ENCODE measurements at regions not wholly inside any gene's neighbourhood (a gene's known extent, or its start where the extent isn't known, plus 50 kb on each side); places are given as distances from the start of the nearest gene placed in this dataset.

GRCh38 chr13:84430446-84430845, 548.2 kb upstream of the SLITRK1 start:
- no TSS peak for BruUV-seq (replicated peaks)
- ChIA-PET POLR2A (ENCODE audit: unreplicated experiment) (no interaction called here), CTCF (no interaction called here)
- Histone ChIP-seq H3K79me2 (ENCODE audit: low read depth) (no peaks in the 10 kb centered on the region), H4K20me1 (ENCODE audit: insufficient read depth) (no peaks in the 10 kb centered on the region), H3K4me2 (no peak overlapping the region), H3K36me3 (ENCODE audit: low read depth) (no peaks in the 10 kb centered on the region), H3F3A (ENCODE audit: insufficient read depth, low read depth) (no peaks in the 10 kb centered on the region), H2AFZ (no peak overlapping the region), H3K27ac (no peak overlapping the region), H3K27me3 (ENCODE audit: insufficient read depth, low read depth) (no peaks in the 10 kb centered on the region), H3K4me1 (replicated peaks; ENCODE audit: insufficient read depth) (no peaks in the 10 kb centered on the region), H3K9me2 (ENCODE audit: insufficient read depth) (no peaks in the 10 kb centered on the region), H3K9me3 (ENCODE audit: insufficient read depth, low read depth) (no peaks in the 10 kb centered on the region), H3K4me3 (no peak overlapping the region)
- peak in 1 of 2 experiments; percentile 9 for DNase-seq
- no peak for TF ChIP-seq EZH2 (IDR thresholded peaks at IDR 0.05; ENCODE audit: low read depth)
- TF ChIP-seq CTCF (conservative IDR thresholded peaks at IDR 0.05) = no peak
- intact Hi-C loops (cut with micrococcal nuclease; ENCODE audit: unreplicated experiment) = no loop called here

DNA sequence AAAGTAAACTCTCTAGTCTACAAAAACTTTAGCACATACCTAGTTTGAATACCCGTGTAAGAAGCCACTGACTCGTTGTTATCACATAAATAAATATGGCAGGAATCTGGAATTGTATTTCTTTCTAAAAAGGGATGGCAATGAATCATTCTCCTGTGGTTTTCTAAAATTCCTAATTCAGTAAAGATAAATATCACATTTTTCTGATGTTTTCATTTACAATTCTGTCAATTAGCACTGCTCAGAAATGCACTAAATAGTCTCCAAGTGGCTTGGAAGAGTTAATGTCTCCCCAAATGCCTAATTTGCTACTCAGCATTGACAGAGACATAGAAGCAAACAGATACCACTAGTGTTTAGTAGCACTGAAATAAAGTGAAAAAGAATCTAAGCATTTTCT, 547.7 kb upstream of the SLITRK1 start:
- H2AFZ ChIP-seq = no peak overlapping the region
- ChIA-PET CTCF (no interaction called here), POLR2A (ENCODE audit: unreplicated experiment) (no interaction called here)
- no peak overlapping the region for H3K4me3 ChIP-seq
- H3K4me2 ChIP-seq = no peak overlapping the region
- H3K9me3 ChIP-seq (ENCODE audit: insufficient read depth, low read depth) = no peaks in the 10 kb centered on the region
- intact Hi-C loops (cut with micrococcal nuclease; ENCODE audit: unreplicated experiment) = no loop called here
- no TSS peak for BruUV-seq (replicated peaks)
- H3K36me3 ChIP-seq (ENCODE audit: low read depth) = no peaks in the 10 kb centered on the region
- H3K4me1 ChIP-seq (replicated peaks; ENCODE audit: insufficient read depth) = no peaks in the 10 kb centered on the region
- no peaks in the 10 kb centered on the region for H3F3A ChIP-seq (ENCODE audit: insufficient read depth, low read depth)
- no peak overlapping the region for H3K27ac ChIP-seq
- no peak for TF ChIP-seq EZH2 (IDR thresholded peaks at IDR 0.05; ENCODE audit: low read depth)
- TF ChIP-seq CTCF (conservative IDR thresholded peaks at IDR 0.05) = no peak
- H4K20me1 ChIP-seq (ENCODE audit: insufficient read depth) = no peaks in the 10 kb centered on the region
- H3K27me3 ChIP-seq (ENCODE audit: insufficient read depth, low read depth) = no peaks in the 10 kb centered on the region
- no peak for DNase-seq
- no peaks in the 10 kb centered on the region for H3K9me2 ChIP-seq (ENCODE audit: insufficient read depth)
- no peaks in the 10 kb centered on the region for H3K79me2 ChIP-seq (ENCODE audit: low read depth)

- ChIA-PET CTCF (no interaction called here), POLR2A (ENCODE audit: unreplicated experiment) (no interaction called here)
- no peaks in the 10 kb centered on the region for H3K9me2 ChIP-seq (ENCODE audit: insufficient read depth)
- no peaks in the 10 kb centered on the region for H4K20me1 ChIP-seq (ENCODE audit: insufficient read depth)
- no peaks in the 10 kb centered on the region for H3K79me2 ChIP-seq (ENCODE audit: low read depth)
- BruUV-seq (replicated peaks) = no TSS peak
- H3K27ac ChIP-seq = no peak overlapping the region
- DNase-seq = no peak
- intact Hi-C loops (cut with micrococcal nuclease; ENCODE audit: unreplicated experiment) = no loop called here
- H3K4me2 ChIP-seq = no peak overlapping the region
- no peaks in the 10 kb centered on the region for H3K4me1 ChIP-seq (replicated peaks; ENCODE audit: insufficient read depth)
- H3K27me3 ChIP-seq (ENCODE audit: insufficient read depth, low read depth) = no peaks in the 10 kb centered on the region
- H3K4me3 ChIP-seq = no peak overlapping the region
- H3F3A ChIP-seq (ENCODE audit: insufficient read depth, low read depth) = no peaks in the 10 kb centered on the region
- H3K36me3 ChIP-seq (ENCODE audit: low read depth) = no peaks in the 10 kb centered on the region
- no peak overlapping the region for H2AFZ ChIP-seq
- no peak for TF ChIP-seq CTCF (conservative IDR thresholded peaks at IDR 0.05)
- TF ChIP-seq EZH2 (IDR thresholded peaks at IDR 0.05; ENCODE audit: low read depth) = no peak
- H3K9me3 ChIP-seq (ENCODE audit: insufficient read depth, low read depth) = no peaks in the 10 kb centered on the region
Measured at GRCh38 chr13:84418041-84418440, 535.8 kb upstream of the SLITRK1 start.

All from PC-9 (cell line).